Calu3 (cell line): ENCODE measurements at regions not wholly inside any gene's neighbourhood (a gene's known extent, or its start where the extent isn't known, plus 50 kb on each side); places are given as distances from the start of the nearest gene placed in this dataset.

Experiments used
- BruUV-seq: library from RNA; stranded (reverse); fragments of 400-500 nt; replicated peaks from 2 replicates; lab custom pipeline; 2021; lab: Mats Ljungman, UMichigan
- CTCF ChIA-PET: fragments of 300-600 bp; sonication (Branson Sonifier 250); formaldehyde crosslinking; loops from one replicate; lab custom pipeline; 2022; ENCODE audit warnings: antibody characterized with exemption; lab: Charles Lee
- DNase-seq: peaks from one replicate; pipeline ENCODE4 v3.0.0; 2022
- H3K27ac Mint-ChIP-seq: one replicate; pipeline ENCODE4 v1.8.0; 2022; ENCODE audit warnings: mixed read lengths; ENCODE audit not compliant: unreplicated experiment
- H3K27me3 Mint-ChIP-seq: one replicate; pipeline ENCODE4 v1.8.0; 2022; ENCODE audit warnings: mixed read lengths; ENCODE audit not compliant: unreplicated experiment
- H3K36me3 Mint-ChIP-seq: one replicate; pipeline ENCODE4 v1.8.0; 2022; ENCODE audit warnings: mild to moderate bottlenecking, moderate library complexity, mixed read lengths; ENCODE audit not compliant: insufficient read depth, unreplicated experiment
- H3K4me1 Mint-ChIP-seq: one replicate; pipeline ENCODE4 v1.8.0; 2022; ENCODE audit warnings: mild to moderate bottlenecking, low read depth, mixed read lengths; ENCODE audit not compliant: unreplicated experiment
- H3K4me3 Mint-ChIP-seq: one replicate; pipeline ENCODE4 v1.8.0; 2022; ENCODE audit warnings: mild to moderate bottlenecking, low read depth, moderate library complexity, mixed read lengths; ENCODE audit not compliant: unreplicated experiment
- H3K9me3 Mint-ChIP-seq: one replicate; pipeline ENCODE4 v1.8.0; 2022; ENCODE audit warnings: low read depth, mixed read lengths; ENCODE audit not compliant: unreplicated experiment
- intact Hi-C: fragments of 100-400 bp; cut with micrococcal nuclease; formaldehyde crosslinking; loops from one replicate; pipeline ENCODE4 v1.10.0; 2022; ENCODE audit not compliant: unreplicated experiment
- TF ChIP-seq, protein P1 (sequence below): fragments of 200-600 bp; IDR thresholded peaks from one replicate; pipeline ENCODE4 v1.8.0; 2022; ENCODE audit warnings: antibody characterized with exemption; ENCODE audit not compliant: unreplicated experiment

DNA sequence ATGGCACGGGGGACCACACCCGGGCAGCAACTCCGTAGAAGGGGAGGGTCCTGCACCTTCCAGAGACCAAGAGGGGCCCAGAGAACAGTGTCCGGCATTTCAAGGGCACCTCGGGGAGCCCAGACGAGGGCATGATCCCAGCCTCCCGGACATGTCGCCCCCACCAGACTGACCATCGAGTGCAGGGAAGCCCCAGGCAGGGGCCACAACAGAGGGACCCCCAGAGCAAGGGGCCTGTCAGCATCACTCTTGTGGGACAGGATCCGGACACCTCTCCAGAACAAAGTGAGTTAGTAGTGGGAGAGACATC is 50.4 kb upstream of the CTDP1 start:
- CTCF ChIA-PET: no interaction called here
- H3K4me3 Mint-ChIP-seq: no peak overlapping the region
- TF ChIP-seq, protein P1, sequence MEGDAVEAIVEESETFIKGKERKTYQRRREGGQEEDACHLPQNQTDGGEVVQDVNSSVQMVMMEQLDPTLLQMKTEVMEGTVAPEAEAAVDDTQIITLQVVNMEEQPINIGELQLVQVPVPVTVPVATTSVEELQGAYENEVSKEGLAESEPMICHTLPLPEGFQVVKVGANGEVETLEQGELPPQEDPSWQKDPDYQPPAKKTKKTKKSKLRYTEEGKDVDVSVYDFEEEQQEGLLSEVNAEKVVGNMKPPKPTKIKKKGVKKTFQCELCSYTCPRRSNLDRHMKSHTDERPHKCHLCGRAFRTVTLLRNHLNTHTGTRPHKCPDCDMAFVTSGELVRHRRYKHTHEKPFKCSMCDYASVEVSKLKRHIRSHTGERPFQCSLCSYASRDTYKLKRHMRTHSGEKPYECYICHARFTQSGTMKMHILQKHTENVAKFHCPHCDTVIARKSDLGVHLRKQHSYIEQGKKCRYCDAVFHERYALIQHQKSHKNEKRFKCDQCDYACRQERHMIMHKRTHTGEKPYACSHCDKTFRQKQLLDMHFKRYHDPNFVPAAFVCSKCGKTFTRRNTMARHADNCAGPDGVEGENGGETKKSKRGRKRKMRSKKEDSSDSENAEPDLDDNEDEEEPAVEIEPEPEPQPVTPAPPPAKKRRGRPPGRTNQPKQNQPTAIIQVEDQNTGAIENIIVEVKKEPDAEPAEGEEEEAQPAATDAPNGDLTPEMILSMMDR: no peak
- H3K4me1 Mint-ChIP-seq: no peaks in the 10 kb centered on the region
- peaks cover 7% of the 10 kb centered on the region for H3K9me3 Mint-ChIP-seq
- H3K36me3 Mint-ChIP-seq: no peaks in the 10 kb centered on the region
- no TSS peak for BruUV-seq
- DNase-seq: no peak
- peaks cover 33% of the 10 kb centered on the region for H3K27me3 Mint-ChIP-seq
- no peak overlapping the region for H3K27ac Mint-ChIP-seq
- intact Hi-C loops: no loop called here

DNA sequence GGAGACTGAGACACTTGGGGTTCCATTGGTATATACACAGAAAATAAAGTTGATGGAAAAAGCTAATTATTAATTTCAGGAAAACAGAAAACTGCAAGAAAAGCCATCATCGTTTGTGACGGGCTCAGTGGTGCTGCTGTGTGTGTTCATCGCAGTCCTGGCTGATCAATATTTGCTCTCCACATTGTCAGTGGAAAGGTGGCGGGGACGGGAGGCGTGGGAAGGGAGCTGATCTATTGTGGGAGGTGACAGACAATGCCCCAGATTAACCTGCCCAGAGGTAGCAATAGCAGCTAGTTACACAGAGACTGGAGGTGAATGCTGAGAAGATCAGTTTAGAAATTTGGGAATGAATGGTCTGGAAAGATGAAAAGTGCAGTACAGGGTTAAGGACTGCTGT is 50.0 kb upstream of the CTDP1 start:
- Mint-ChIP-seq H3K27me3 (peaks cover 33% of the 10 kb centered on the region), H3K4me1 (no peaks in the 10 kb centered on the region), H3K27ac (no peak overlapping the region), H3K9me3 (peaks cover 7% of the 10 kb centered on the region), H3K4me3 (no peak overlapping the region), H3K36me3 (no peaks in the 10 kb centered on the region)
- TF ChIP-seq, protein P1: no peak
- CTCF ChIA-PET: no interaction called here
- BruUV-seq: no TSS peak
- no peak for DNase-seq
- intact Hi-C loops: no loop called here
